NCI-H345 treated with DMSO at 0.1 percent for 48 hours (cell line): ENCODE measurements at regions not wholly inside any gene's neighbourhood (a gene's known extent, or its start where the extent isn't known, plus 50 kb on each side); places are given as distances from the start of the nearest gene placed in this dataset.

Experiments
- DNase-seq: peaks from one replicate; lab custom pipeline; 2025; ENCODE audit not compliant: unreplicated experiment; lab: John Stamatoyannopoulos, UW

DNA sequence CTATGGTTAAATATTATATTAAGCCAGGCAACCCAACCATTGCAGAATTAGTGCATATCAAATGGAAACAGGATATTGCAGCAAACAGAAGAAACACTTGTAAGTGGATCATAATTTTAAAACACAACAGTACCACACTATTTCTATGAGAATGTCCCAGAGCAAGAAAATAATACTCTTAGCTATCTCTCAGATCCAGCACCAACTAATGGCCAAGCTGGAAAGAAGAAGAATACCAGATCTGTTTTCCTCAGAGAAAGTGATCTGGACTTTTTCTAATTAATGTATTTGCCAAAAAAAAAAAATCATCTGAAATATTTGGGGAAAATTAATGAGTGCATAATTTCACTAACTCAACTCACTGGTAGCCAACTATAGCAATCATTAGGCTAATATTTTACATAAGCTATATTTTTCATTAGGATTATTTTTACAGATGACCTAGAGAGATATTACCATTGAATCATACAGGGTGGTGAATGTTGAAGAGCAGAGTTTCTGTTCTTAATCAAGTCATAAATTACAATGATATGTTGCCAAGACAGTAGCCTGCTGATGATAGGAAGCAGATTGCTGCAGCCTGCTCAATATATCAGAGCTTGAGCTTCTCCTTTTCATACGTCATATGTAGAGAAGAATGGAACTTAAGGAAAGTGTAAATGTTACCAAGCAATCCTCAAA, 995.4 kb upstream of the LRRN3 start:
- no peak for DNase-seq

DNA sequence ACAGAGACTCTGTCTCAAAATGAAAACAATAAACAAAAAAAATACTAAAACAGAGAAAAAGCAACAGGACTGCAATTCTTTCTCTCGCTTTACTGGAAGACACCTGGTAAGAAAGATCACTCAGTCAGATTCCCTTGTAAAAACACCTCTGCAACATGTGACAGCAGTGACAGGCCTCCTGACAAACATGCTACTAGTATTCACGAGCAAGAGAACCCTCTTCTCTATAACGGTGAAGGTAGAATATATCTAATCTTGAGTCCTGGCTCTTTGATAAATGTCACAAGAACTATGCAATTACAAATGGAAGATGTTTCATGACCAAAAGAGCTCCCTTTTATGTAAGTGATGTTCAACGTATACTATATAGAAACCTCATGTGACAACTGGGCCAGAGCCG, 986.7 kb upstream of the LRRN3 start:
- no peak for DNase-seq

DNA sequence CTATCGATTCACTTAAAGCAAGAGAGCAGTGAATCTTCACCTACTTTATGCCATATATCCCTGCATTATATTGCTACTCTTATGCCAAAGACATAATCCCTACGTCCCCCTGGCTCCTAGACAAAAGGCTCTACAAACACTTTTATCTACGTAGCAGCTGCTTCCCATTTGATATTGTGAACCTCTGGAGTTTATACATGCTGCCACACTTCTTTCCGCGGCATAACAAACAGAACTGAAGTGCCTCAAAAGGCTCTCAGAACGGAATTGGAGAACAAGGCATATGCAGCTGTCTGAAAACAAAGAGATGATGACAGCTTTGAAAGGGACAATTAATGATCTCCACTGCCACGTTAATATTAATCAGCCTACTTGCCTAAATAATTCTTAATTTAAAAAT, 985.6 kb upstream of the LRRN3 start:
- peak; percentile 95 for DNase-seq

DNA sequence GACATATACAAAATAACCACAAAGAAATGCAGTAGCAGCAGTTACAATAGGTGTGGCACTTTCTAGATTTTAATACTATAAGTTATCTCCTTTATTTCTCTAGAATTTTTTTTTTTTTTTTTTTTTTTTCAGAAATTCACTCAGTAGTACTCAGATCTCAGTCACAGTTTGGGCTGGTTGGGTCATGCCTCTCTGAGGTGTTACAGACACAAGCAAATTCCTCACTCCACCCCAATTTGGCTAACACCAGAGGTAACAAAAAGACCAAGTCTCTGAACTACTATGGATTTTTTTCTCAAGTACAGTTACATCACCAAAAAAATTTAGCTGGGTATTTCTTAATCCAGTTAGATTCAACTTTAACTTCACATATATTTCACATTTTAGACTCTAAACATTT, 985.1 kb upstream of the LRRN3 start:
- DNase-seq = no peak

DNA sequence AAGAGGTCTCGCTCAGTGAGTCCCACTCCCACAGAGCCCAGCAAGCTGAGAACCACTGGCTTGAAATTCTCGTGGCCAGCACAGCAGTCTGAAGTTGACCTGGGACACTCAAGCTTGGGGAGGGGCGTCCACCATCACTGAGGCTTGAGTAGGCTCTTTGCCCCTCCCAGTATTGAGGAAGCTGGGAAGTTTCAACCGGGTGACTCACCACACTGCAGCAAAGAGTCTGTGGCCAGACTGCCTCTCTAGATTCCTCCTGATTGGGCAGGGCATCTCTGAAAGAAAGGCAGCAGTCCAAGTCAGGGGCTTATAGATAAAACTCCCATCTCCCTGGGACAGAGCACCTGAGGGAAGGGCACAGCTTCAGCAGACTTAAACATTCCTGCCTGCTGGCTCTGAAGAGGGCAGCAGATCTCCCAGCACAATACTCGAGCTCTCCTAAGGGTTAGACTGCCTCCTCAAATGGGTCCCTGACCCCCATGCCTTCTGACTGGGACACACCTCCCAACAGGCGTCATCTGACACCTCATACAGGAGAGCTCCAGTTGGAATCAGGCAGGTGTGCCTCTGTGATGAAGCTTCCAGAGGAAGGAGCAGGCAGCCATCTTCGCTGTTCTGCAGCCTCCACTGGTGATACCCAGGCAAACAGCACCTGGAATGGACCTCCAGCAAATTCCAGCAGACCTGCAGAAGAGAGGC, 970.9 kb upstream of the LRRN3 start:
- DNase-seq = no peak

DNA sequence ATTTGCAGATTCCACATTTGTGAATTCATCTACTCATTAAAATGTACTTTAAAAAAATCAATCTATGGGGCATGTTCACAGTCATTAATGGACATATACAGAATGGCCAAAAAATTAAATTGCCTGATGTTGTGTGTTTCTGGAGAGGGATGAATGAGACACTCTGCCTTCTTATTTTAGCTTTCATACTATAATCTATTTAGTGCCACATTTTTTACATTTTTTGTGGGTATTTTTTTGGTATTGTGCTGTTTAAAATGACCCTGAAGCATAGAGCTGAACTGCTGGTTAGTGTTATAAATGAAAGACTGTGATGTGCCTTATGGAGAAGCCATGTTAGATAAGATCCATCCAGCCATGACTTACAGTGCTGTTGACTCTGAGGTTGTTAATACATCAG, 961.8 kb upstream of the LRRN3 start:
- no peak for DNase-seq

DNA sequence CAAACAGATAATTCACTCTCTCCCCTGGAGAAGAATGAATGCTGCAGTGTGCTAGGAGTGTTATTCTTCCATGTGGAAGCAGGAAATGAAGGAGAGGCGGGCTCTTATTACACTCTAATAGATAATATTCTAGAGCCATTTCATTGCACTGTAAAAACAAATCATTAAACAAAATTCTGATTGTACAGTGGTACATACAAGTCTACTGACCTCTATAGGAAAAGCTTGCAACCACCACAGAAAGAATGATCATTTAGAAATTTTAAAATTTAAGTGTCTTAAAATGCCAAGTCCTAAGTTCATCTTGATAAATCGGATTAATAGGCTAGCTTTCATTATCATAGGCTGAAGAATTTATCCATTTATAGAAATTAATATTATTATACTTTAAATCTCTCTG, 960.3 kb upstream of the LRRN3 start:
- no peak for DNase-seq

DNA sequence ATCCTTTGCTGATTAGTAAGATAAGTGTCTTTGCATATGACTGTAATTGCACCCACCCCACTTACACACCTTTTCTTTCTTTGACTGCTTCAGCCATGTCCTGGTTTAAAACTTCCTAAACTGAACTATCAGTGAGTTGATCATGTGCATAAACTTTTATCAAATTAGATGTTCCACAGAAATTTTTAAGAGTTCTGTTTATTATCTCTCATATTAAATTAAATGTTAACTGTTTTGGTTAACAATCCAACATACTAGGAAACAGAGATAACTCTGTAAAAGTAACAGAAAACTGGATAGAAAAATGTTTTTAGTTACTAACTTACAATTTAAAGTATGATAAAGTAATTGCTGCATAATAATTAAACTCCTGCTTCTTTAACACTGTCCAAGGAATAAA, 959.6 kb upstream of the LRRN3 start:
- no peak for DNase-seq

DNA sequence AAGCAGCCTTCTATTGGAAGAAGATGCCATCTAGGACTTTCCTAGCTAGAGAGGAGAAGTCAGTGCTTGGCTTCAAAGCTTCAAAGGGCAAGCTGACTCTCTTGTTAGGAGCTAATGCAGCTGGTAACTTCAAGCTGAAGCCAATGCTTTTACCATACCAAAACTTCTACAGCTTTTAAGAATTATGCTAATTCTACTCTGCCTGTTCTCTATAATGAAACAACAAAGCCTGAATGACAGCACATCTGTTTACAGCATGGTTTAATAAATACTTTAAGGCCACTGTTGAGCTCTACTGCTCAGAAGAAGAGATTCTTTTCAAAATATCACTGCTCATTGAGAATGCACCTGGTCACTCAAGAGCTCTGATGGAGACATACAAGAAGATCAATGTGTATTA, 951.9 kb upstream of the LRRN3 start:
- no peak for DNase-seq

DNA sequence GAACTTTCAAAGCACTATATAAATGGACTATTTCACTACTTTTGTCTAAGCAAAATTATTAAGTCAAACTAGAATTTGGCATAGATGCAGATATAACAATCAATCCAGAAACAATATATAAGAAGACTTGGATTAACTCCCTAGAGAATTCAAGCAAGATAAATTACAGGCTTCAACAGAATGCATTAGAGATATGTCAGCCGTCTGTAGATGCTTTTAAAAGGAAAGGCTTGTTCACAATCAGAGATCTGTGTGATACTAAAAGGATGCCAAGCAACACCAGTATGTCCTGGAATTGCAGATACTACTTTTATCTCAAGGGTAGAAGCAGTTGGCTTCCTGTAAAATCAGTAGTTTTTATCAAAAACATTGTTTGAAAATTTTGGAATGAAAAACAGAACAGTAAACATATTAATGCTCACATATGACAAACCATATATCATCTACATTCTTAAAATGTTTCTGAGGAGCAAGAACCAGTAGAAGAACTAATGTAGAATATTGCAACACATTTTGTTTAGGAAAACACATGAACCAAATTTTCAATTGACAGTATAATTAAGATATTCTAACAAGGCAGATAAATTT, 947.9 kb upstream of the LRRN3 start:
- DNase-seq = no peak

DNA sequence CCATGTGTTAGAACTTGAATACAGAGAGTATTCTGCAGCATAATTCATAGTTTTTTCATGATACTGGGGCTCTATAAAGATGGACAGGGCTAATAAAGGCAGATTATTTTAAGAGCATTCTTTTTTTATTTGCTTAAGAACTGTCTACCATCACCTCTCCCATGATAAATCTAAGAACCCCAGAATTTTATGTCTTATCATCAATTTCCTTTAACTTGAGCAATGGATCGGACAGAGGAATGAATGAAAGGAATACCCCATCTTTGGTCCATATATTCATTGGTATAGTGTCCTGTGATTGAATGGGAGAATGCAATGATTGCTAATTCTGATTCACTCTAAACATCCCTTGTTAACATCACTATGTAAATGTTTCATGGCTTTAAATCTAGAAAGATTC, 946.3 kb upstream of the LRRN3 start:
- DNase-seq = no peak

DNA sequence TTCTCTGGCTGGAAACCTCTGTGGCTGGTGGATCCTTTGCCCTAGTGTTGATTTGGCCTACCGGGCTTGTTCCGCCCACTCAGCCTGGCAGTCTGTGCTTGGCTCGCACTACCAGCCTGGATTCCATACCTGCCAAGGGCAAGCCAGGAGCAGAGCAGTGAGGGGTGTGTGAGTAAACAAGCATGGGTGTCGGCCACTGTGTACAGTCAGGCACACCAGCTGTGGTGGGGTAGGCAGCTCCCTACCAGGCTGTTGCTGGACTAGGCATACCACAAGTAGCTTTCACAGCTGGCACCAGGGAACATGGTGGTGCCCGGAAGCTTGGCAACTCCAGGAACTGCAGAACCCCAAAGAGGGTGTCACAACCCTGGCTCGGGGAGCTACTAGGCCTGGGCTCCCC, 942.9 kb upstream of the LRRN3 start:
- DNase-seq = no peak

DNA sequence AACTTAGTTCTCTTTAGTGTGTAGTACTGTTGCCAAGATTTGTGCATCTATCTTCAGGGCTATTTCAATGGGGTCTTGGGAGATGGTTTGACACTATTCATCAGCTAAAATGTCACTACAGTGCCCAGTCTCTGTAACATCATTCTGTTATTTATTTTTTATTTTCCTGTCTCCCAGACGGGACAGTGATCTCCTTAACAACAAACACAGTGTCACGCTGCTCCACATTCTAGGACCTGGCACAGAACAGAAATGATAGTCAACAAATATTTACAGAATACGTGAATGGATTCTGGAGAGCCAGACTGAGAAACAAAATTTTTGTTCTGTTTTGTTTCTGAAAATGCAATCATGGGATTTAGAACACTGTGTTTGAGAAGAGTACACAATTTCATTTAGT, 937.7 kb upstream of the LRRN3 start:
- DNase-seq = no peak

DNA sequence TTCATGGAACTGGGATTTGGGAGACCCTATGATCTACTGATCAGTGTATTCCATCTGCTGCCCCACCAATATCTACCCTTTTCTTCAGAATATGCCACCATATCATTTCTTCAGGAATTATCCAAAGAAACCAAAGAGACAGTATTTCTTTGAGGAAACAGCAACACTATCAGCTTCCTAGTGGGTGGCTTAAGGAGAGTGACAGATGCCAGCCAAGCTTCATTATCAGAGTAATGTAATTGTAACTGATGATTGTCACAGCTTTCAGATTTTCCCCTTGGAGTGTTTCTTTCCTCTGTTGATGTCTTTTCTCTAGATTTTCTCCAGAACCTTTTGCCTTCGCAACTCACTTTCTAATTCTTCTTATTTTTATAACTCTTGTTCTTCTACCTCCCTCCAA, 934.4 kb upstream of the LRRN3 start:
- DNase-seq = no peak

DNA sequence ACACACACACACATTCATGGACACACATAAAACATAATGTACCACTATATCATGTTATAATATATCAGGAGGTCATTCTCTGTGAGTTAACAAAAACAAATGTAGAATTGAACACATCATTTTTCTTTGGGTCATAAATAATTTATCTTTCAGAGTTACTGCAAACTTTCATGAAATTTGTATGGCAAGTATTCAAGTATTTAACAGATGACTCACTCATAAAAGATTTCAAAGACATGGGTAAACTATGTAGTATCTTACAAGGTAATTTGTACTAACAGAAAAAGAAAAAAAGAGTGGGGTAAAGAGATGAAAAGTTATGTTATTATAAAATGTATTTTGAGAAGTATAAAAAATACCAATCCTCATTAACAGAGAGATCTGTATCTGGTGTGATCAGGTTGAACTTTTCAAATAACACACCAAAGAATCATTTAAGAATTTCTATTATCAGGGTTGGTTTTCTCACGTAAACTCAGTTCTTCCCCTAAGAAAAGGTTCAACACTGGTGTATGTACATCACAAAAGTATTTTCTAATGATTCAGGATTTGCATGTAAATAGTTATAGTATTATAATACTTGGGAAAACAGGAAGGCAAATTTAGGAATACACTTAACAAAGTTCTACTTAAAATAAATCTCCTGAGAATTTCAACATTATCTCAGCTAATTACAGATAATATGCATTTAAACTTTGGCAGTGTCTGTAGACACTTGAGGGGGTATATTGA, 933.1 kb upstream of the LRRN3 start:
- DNase-seq = no peak

DNA sequence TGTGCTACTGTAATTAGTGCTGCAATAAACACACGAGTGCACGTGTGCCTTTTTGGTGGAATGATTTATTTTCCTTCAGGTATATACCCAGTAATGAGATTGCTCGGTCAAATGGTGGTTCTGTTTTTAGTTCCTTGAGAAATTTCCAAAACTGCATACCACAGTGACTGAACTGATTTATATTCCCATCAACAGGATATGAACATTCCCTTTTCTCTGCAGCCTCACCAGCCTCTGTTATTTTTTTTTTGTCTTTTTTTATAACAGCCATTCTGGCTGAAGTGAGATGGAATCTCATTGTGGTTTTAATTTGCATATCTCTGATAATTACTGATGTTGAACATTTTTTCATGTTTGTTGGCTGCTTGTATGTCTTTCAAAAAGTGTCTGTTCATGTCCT, 922.9 kb upstream of the LRRN3 start:
- no peak for DNase-seq

DNA sequence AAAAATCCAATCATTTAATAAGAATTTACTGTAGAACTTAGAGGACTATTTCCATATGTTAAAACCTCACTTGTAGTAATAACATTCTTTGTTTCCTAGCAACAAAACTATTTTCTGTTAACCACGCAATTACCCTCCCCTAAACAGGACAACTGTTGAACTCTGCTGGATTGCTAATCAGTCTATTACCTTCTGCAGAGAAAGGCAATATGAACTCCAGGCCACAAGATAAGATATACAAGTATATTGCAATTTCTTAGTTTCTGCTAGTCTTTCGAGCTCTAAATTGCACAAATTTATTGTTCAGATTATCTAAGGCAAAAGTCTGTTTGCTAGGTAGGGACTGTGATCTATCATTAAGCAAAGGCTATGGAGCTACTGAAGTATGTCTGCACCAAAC, 920.1 kb upstream of the LRRN3 start:
- DNase-seq = no peak

DNA sequence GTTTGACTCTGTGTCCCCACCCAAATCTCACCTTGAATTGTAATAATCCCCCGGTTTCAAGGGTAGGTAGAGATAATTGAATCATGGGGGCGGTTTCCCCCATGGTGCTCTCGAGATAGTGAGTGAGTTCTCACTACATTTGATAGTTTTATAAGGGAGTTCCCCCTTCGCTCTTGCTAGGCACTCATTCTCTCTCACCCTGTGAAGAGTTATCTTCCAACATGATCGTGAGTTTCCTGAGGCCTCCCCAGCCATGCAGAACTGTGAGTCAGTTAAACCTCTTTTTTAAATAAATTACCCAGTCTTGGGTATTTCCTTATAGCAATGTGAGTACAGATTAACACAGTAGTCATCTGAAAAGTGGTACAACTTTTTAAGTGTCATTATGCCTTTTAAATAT, 913.5 kb upstream of the LRRN3 start:
- no peak for DNase-seq

DNA sequence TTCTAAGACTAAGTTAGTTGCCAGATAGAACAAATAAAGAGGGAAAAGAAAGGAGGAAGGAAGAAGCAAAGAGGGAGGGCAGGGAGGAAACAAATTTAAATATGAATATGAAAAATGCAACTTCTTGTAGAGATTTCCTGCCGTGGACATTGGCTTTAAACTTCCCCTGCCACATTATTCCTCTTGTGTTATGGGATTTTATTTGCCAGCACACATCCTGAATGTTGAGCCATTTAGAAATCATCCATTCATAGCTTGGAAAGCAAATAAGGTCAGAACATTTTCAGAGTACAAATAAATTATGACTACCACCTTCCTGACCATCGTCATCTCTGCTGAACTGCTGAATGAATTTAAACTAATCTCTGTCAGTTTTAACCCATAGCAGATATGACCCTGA, 911.9 kb upstream of the LRRN3 start:
- no peak for DNase-seq

DNA sequence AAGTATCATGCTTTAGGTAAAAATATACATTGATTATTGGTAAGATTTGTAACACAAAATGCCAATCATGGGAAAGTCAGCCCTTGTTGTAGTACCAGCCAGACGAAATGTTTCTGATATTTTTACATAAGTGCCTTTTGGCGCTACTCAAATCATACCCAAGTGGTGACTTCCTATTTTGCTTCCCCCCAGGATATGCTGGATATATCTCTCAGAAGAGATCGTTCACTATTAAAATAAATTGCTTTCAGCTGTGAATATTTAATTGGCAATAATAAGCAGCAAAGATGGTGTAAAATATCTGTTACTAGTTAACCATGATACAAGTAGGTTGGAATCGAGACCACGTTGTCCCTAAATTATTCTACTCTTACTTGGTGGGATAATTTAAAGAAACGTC, 909.2 kb upstream of the LRRN3 start:
- DNase-seq = no peak

DNA sequence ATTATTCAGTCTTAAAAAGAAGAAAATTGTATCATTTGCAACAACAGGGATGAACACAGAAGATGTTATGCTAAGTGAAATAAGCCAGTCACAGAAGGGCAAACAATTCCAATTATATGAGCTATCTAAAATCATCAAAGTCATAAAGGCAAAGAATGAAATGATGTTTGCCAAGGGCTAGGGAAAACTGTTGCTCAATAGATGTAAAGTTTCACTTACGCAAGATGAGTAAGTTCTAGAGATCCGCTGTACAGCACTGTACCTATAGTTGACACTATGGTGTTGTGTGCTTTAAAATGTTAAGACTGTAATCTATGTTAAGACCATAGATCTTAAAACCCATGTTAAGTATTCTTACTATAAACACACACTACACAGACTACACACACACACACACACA, 904.6 kb upstream of the LRRN3 start:
- DNase-seq = no peak
